ENCODE measurements at regions not wholly inside any gene's neighbourhood (a gene's known extent, or its start where the extent isn't known, plus 50 kb on each side); places are given as distances from the start of the nearest gene placed in this dataset.

DNA sequence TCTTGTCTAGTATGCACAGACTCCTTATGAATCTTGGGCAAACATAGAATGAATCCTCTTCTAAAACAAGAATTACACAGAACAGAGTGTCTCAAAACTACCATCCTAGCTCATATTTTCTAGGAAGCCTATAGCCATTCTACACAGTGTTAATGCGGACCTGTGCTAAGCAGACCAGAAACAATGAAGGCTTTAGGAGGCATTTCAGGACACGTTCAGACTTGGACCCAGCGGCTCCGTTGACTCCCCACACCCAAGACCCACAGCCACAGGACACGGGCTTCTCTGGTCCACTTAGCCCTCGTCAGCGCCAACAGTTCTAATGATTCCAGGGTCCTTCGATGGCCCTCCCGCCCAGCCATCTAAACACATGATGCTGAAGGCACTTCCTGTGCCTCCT is 182.2 kb downstream of the BCL11A start:
- Mint-ChIP-seq H3K4me1 (peaks cover 0 to 5% of the 10 kb centered on the region in 2 donors), H3K4me3 (no peak overlapping the region), H3K27ac (no peak overlapping the region), H3K36me3 (no peaks in the 10 kb centered on the region), H3K9me3 (no peaks in the 10 kb centered on the region), H3K27me3 (ENCODE audit: low read depth in 3 of 3) (peaks cover 1 to 9% (median 2%) of the 10 kb centered on the region in 3 donors)
- DNase-seq, result no peak

DNA sequence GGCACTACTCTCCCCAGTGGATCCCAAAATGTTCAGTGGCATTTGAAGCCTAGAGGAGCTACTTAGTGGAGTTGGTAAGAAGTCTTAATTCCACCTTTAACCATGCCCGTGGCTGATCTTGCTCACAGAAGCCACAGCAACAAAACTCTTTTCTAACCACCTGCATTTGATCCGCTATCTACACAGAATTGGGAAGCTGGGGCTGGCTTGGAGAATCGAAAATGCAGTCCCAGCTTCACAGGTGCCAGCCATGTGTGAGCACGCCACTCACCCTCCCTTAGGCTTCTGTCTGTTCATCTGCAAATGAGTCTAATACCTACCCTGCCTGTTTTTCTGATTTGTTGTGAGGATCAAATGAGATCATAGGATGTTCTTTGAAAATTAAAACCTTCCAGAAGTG is 182.6 kb downstream of the BCL11A start:
- no peaks in the 10 kb centered on the region for H3K9me3 Mint-ChIP-seq
- no peak overlapping the region for H3K27ac Mint-ChIP-seq
- H3K4me1 Mint-ChIP-seq, result peaks cover 0 to 9% of the 10 kb centered on the region in 2 donors
- no peaks in the 10 kb centered on the region for H3K36me3 Mint-ChIP-seq
- no peak overlapping the region for H3K4me3 Mint-ChIP-seq
- H3K27me3 Mint-ChIP-seq (ENCODE audit: low read depth in 3 of 3), result peaks cover 1 to 9% (median 2%) of the 10 kb centered on the region in 3 donors
- no peak for DNase-seq

DNA sequence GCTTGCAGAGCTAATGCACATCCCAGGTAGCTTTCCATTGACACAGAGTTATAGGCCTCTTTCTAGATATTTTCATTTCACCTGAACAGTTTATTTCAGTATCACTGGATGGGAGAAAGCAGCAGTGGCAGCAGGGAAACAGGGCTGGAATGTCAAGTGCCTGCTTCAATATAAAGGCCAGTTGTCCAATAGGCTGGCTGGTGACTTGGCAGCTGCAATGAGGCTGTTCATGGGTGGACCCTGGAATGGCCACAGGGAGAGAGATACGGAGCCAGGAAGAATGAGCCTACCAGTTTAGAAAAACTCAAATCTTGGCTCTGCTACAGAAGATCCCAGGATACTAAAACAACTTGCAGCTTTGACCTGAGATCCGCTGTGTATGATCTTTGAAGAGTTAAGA is 185.0 kb downstream of the BCL11A start:
- peaks cover 0 to 10% of the 10 kb centered on the region in 2 donors for H3K4me1 Mint-ChIP-seq
- DNase-seq, result no peak
- H3K4me3 Mint-ChIP-seq, result no peak overlapping the region
- H3K9me3 Mint-ChIP-seq, result no peaks in the 10 kb centered on the region
- H3K27me3 Mint-ChIP-seq (ENCODE audit: low read depth in 3 of 3), result peaks cover 1 to 9% (median 2%) of the 10 kb centered on the region in 3 donors
- H3K27ac Mint-ChIP-seq, result no peak overlapping the region
- H3K36me3 Mint-ChIP-seq, result no peaks in the 10 kb centered on the region

DNA sequence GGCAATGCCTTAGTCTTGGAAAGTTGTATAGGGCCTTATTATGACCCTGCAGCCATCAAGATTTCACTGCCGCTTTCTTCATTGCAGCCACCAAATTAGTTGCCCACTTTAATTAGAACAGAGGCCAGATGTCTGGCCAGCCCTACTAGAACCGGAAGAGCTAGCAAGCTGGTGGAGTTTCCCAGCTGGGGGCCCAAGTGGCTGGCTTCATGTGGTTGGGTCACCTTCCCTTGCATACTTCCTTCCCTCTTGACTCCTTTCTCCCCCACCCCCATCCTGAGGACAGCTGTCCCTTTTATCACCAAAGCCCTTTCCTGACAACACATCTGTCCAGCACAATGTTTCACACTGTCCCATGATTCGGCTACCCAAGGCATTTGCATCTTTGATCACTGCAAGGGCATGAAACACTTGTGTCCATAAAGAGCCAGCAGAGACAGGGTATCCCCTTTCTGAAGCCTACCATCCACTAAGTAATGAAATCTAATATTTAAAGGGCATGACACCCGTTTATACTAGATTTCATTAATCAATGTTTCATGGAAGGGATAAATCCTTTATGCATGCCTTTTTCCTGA is 187.2 kb downstream of the BCL11A start:
- peaks cover 2 to 6% (median 3%) of the 10 kb centered on the region in 3 donors for H3K27me3 Mint-ChIP-seq (ENCODE audit: low read depth in 3 of 3)
- H3K9me3 Mint-ChIP-seq, result no peaks in the 10 kb centered on the region
- no peak overlapping the region for H3K4me3 Mint-ChIP-seq
- no peaks in the 10 kb centered on the region for H3K36me3 Mint-ChIP-seq
- no peak overlapping the region for H3K27ac Mint-ChIP-seq
- DNase-seq, result no peak
- peaks cover 0 to 10% of the 10 kb centered on the region in 2 donors for H3K4me1 Mint-ChIP-seq

DNA sequence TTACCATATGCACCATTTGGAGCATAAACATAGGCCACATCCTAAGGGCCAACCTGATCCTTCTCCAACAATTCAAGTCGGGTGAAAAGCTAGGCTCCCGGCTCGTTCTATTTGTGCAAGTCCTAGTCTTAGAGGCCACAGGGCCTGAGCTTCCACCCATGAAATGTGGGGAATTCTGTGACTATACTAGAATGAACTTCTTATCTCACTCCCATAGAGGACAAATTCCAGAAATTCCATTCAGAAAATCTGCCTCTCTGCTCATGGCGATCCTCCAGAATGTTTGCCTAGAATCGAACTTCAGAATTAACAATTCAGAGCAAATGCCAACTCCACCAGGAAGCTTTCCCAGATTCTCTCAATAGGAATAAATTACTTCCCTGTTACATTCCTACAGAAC is 187.9 kb downstream of the BCL11A start:
- Mint-ChIP-seq H3K9me3 (no peaks in the 10 kb centered on the region), H3K4me3 (no peak overlapping the region), H3K4me1 (peaks cover 0 to 10% of the 10 kb centered on the region in 2 donors), H3K27me3 (ENCODE audit: low read depth in 3 of 3) (peaks cover 2 to 4% (median 3%) of the 10 kb centered on the region in 3 donors), H3K27ac (no peak overlapping the region), H3K36me3 (no peaks in the 10 kb centered on the region)
- no peak for DNase-seq

DNA sequence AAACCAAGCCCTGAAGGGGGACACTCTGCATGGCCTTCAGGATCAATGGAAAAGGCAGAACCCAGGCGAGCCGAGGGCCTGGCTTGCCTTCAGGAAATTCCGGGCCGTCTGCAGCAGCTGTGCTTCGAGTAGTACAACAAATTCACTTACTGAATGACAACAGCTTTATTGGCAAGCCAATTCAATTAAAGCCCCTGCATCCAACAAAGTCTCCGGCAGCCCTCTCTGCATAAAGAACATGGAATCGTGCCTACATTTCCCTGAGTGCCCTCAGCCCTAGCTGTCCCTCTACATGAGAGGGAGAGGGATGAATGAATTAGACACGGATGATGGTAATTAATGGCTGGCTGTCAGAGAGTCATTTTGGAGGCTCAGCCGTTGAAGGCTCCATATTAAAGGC is 189.0 kb downstream of the BCL11A start:
- no peak overlapping the region for H3K27ac Mint-ChIP-seq
- H3K36me3 Mint-ChIP-seq, result no peaks in the 10 kb centered on the region
- peaks cover 2 to 5% (median 3%) of the 10 kb centered on the region in 3 donors for H3K27me3 Mint-ChIP-seq (ENCODE audit: low read depth in 3 of 3)
- H3K9me3 Mint-ChIP-seq, result no peaks in the 10 kb centered on the region
- peaks cover 0 to 10% of the 10 kb centered on the region in 2 donors for H3K4me1 Mint-ChIP-seq
- no peak for DNase-seq
- no peak overlapping the region for H3K4me3 Mint-ChIP-seq

DNA sequence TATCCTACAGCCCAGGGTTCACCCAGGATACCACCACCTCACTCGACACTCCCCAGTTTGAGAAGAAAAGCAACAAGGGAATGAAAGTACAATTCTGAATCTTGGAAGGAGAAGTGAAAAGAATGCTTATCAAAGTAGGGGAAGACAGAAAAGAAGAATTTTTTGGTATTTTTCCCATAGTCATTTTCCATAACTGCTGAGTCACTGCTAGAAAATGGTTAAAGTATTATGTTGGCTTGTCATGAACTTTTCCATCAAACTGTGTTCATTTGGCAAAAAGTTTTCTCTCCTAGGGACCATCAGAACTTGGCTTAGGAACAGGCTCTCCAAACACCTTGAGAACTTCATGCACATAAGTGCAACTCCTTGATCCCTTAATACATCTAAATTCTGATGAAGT is 192.0 kb downstream of the BCL11A start:
- DNase-seq, result no peak
- Mint-ChIP-seq H3K4me3 (no peak overlapping the region), H3K27me3 (ENCODE audit: low read depth in 3 of 3) (peaks cover 2 to 17% (median 5%) of the 10 kb centered on the region in 3 donors), H3K4me1 (peaks cover under 1 to 9% of the 10 kb centered on the region in 2 donors), H3K9me3 (no peaks in the 10 kb centered on the region), H3K36me3 (no peaks in the 10 kb centered on the region), H3K27ac (no peak overlapping the region)

DNA sequence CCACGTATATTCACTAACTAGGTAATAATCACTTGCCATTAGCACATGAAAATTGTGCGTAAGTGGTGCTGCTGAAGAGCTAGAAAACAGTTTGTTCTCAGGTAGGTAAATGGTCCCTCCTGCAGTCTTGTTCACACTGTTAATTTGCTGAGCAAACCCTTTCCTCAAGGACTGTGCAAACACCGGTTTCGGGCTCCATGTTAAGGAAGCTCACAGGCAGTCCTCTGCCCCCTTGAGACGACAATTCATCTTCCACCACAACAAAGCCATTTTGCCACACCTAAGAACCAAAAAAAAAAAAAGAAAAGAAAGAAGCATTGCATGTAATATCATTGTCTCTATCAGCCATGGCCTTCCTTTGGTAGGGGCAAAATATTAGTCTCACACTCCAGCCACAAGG is 193.9 kb downstream of the BCL11A start:
- H3K4me3 Mint-ChIP-seq, result no peak overlapping the region
- no peaks in the 10 kb centered on the region for H3K36me3 Mint-ChIP-seq
- peaks cover 4 to 17% (median 6%) of the 10 kb centered on the region in 3 donors for H3K27me3 Mint-ChIP-seq (ENCODE audit: low read depth in 3 of 3)
- DNase-seq, result no peak
- no peaks in the 10 kb centered on the region for H3K9me3 Mint-ChIP-seq
- H3K27ac Mint-ChIP-seq, result no peak overlapping the region
- H3K4me1 Mint-ChIP-seq, result peaks cover 8 to 14% of the 10 kb centered on the region in 2 donors

DNA sequence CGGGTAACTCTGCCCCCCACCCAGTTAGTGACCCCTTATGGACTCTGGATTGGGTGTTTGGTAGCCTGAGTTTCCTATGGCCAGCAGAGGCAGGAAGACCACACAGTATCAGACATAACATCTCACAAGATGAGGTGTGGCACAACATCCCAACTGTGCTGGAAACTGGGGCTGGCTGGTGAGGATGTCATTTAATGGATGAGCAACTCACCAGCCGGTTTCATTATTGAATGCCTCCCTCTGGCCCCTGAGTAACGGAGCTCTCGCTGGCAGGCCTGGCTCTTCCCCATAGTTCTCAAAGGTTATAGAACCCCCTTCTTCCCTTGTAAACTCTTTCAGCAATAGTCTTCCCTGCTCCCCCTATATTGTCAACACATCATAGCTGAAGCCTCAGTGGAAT is 195.0 kb downstream of the BCL11A start:
- Mint-ChIP-seq H3K4me1 (peaks cover 8 to 14% of the 10 kb centered on the region in 2 donors), H3K4me3 (no peak overlapping the region), H3K27me3 (ENCODE audit: low read depth in 3 of 3) (peaks cover 4 to 20% (median 7%) of the 10 kb centered on the region in 3 donors), H3K9me3 (no peaks in the 10 kb centered on the region), H3K27ac (no peak overlapping the region), H3K36me3 (no peaks in the 10 kb centered on the region)
- DNase-seq, result no peak

DNA sequence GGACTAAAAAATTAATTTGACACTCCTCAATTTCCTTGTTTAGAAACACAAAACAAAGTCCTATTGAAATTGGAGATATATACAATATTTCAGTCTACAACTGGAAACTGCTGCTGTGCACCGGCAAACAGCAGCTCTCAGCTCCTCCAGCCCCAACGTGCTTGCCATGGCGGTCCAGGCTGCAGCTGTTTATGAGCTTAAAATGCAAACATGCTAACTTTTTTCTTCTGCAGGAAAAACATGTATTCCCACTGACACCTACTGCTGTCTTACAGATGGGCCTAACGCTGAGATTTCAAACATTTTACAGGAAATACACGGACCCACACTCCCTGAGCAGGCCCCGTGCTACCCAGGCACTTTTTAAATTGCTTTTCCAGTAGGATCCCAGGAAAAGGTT is 195.5 kb downstream of the BCL11A start:
- Mint-ChIP-seq H3K36me3 (no peaks in the 10 kb centered on the region), H3K4me1 (peaks cover 8 to 14% of the 10 kb centered on the region in 2 donors), H3K27me3 (ENCODE audit: low read depth in 3 of 3) (peaks cover 4 to 22% (median 7%) of the 10 kb centered on the region in 3 donors), H3K4me3 (no peak overlapping the region), H3K9me3 (no peaks in the 10 kb centered on the region), H3K27ac (no peak overlapping the region)
- no peak for DNase-seq

DNA sequence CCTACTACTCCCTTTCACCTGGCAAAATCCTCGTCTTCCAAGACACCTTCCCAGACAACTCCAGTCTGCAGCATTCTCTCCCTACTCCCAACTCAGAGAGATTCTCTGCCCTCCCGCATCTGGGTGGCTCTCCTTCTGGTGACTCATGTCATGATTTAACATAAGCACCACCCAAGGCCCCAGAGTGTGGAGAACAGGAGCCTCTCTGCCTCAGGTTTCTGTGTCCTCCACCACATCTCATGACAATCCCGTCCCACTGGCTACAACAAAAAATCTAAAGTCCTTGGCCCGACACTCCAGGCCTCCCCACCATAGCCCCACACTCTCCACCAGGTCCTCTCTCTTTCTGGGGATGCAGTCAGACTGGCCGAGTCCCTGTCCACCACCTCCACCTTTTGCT is 197.1 kb downstream of the BCL11A start:
- H3K27ac Mint-ChIP-seq, result peak overlapping the region in 1 of 6 donors; percentile 51
- H3K4me3 Mint-ChIP-seq, result peak overlapping the region in 1 of 5 donors; percentile 47
- H3K27me3 Mint-ChIP-seq (ENCODE audit: low read depth in 3 of 3), result peaks cover 3 to 23% (median 5%) of the 10 kb centered on the region in 3 donors
- H3K9me3 Mint-ChIP-seq, result no peaks in the 10 kb centered on the region
- peaks cover 8 to 14% of the 10 kb centered on the region in 2 donors for H3K4me1 Mint-ChIP-seq
- H3K36me3 Mint-ChIP-seq, result no peaks in the 10 kb centered on the region
- DNase-seq, result no peak

DNA sequence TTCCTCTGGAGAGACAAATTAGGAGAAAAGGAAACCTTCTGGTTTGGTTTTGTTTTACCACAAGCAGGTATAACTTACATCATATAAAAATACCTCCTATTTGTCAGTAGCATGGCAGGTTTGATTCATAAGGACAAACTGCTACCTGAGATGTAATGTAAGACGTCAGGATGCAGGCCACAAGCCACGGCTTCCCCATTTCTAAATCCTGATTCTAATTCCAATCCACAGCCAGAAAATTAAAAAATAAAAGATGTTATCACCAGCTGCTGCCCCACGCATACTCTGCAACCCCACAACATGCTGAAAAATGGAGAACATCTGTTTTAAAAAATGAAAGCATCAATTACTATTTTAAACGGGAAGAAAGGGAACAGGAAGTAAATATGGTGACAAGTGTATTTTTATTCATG is 197.6 kb downstream of the BCL11A start:
- H3K4me3 Mint-ChIP-seq, result peak overlapping the region; percentile 1 to 47 (median 17)
- DNase-seq, result no peak
- no peak overlapping the region for H3K27ac Mint-ChIP-seq
- peaks cover 8 to 14% of the 10 kb centered on the region in 2 donors for H3K4me1 Mint-ChIP-seq
- H3K36me3 Mint-ChIP-seq, result no peaks in the 10 kb centered on the region
- H3K9me3 Mint-ChIP-seq, result no peaks in the 10 kb centered on the region
- peaks cover 3 to 23% (median 5%) of the 10 kb centered on the region in 3 donors for H3K27me3 Mint-ChIP-seq (ENCODE audit: low read depth in 3 of 3)

DNA sequence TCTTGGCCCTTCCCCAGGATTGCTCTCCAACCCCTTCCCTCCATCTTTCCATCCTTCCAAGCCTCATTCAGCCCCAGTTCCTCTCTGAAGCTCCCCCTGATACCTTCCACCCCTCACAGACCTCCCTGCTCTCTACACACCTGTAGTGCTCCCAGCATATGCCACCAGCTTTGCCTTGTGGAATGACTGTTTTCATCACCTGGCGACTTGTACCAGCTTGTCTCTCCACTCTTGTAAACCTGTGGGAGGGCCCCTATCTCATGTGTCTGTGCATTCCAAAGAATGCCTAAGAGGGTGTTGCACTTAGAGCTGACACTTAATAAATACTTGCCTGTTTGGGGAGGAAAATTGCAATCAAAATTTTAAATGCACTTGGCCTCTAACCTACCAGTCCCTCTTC is 198.7 kb downstream of the BCL11A start:
- peaks cover 8 to 14% of the 10 kb centered on the region in 2 donors for H3K4me1 Mint-ChIP-seq
- no peak overlapping the region for H3K27ac Mint-ChIP-seq
- no peaks in the 10 kb centered on the region for H3K36me3 Mint-ChIP-seq
- no peak overlapping the region for H3K4me3 Mint-ChIP-seq
- peaks cover 0 to 2% (median 0%) of the 10 kb centered on the region in 6 donors for H3K9me3 Mint-ChIP-seq
- H3K27me3 Mint-ChIP-seq (ENCODE audit: low read depth in 3 of 3), result peaks cover 3 to 20% (median 6%) of the 10 kb centered on the region in 3 donors
- DNase-seq, result no peak

DNA sequence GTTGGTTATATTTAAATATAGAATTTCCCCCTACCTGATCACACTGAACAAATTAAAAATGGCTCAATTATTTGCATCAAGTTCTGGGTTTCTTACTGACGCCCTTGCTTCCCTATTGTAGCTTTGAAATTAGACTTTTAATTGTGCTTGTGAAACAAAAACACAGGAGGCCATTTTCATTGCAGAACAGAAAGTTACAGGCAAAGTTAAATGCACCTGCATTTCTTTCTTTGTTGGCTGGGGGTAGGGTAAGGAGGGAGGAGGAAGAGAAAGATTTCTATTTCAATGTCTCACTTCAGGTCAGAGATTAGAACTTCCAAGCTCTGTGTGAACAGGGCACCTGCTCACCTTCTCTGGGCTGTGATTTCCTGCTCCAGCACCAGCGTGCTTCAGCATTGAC is 199.6 kb downstream of the BCL11A start:
- Mint-ChIP-seq H3K27ac (no peak overlapping the region), H3K36me3 (no peaks in the 10 kb centered on the region), H3K27me3 (ENCODE audit: low read depth in 3 of 3) (peaks cover 3 to 20% (median 9%) of the 10 kb centered on the region in 3 donors), H3K4me3 (no peak overlapping the region), H3K4me1 (peaks cover 8 to 14% of the 10 kb centered on the region in 2 donors), H3K9me3 (peaks cover 0 to 2% (median 0%) of the 10 kb centered on the region in 6 donors)
- no peak for DNase-seq

DNA sequence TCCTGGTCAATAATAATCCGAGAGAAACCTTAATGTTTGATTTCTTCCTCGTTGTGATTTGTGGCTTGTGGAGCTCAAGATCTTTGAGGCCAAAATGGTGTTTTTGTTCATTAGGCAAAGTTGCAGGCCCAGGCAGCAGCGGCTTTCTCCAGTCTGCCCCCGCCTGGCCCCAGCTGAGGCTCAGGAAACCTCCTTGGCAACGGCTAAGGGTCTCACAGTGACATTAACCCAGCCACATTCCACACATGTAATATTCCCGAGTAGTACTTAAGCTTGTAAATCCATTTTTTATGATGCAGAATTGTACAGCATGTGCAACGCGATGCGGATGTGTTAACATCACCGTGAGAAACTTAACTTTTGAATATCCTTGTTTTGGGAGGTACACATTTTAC is 200.1 kb downstream of the BCL11A start:
- H3K4me1 Mint-ChIP-seq, result peaks cover 8 to 14% of the 10 kb centered on the region in 2 donors
- DNase-seq, result no peak
- H3K36me3 Mint-ChIP-seq, result no peaks in the 10 kb centered on the region
- H3K27ac Mint-ChIP-seq, result no peak overlapping the region
- peaks cover 3 to 17% (median 9%) of the 10 kb centered on the region in 3 donors for H3K27me3 Mint-ChIP-seq (ENCODE audit: low read depth in 3 of 3)
- H3K4me3 Mint-ChIP-seq, result no peak overlapping the region
- H3K9me3 Mint-ChIP-seq, result peaks cover 0 to 2% (median 0%) of the 10 kb centered on the region in 6 donors

Measured in immature natural killer cell (primary cell).